ENCODE measurements at regions not wholly inside any gene's neighbourhood (a gene's known extent, or its start where the extent isn't known, plus 50 kb on each side); places are given as distances from the start of the nearest gene placed in this dataset.
"Not testable (repeated sequence)": the region's sequence is repeated elsewhere in the genome, so short reads cannot be mapped to it uniquely, and the experiment has no call there.

GRCh38 chr5:131107128-131107527, 57.9 kb downstream of the HINT1 start:
- no peak for DNase-seq (ENCODE audit: low spot score in 2 of 2, unreplicated experiment in 2 of 2)
- no peak overlapping the region for H3K4me3 Mint-ChIP-seq

GRCh38 chr5:131104169-131104808, 60.8 kb downstream of the HINT1 start:
- Mint-ChIP-seq H3K9me3 (no peaks in the 10 kb centered on the region), H3K36me3 (no peaks in the 10 kb centered on the region), H3K27ac (no peak overlapping the region), H3K4me3 (no peak overlapping the region), H3K27me3 (ENCODE audit: low read depth) (peaks cover 3% of the 10 kb centered on the region), H3K4me1 (no peaks in the 10 kb centered on the region)
- no peak for TF ChIP-seq CTCF (IDR thresholded peaks at IDR 0.05; ENCODE audit: unreplicated experiment)
- DNase-seq (ENCODE audit: low spot score in 2 of 2, unreplicated experiment in 2 of 2), result no peak

More at GRCh38 chr5:131107128-131107527, 57.9 kb downstream of the HINT1 start:
- H3K4me1 Mint-ChIP-seq, result no peaks in the 10 kb centered on the region
- peaks cover 3% of the 10 kb centered on the region for H3K27me3 Mint-ChIP-seq (ENCODE audit: low read depth)
- H3K36me3 Mint-ChIP-seq, result no peaks in the 10 kb centered on the region
- no peak overlapping the region for H3K27ac Mint-ChIP-seq
- H3K9me3 Mint-ChIP-seq, result no peaks in the 10 kb centered on the region
- no peak for TF ChIP-seq CTCF (IDR thresholded peaks at IDR 0.05; ENCODE audit: unreplicated experiment)

GRCh38 chr5:131096774-131097710, 68.0 kb downstream of the HINT1 start:
- H3K4me1 Mint-ChIP-seq, result no peaks in the 10 kb centered on the region
- H3K36me3 Mint-ChIP-seq, result no peaks in the 10 kb centered on the region
- no peak overlapping the region for H3K4me3 Mint-ChIP-seq
- DNase-seq (ENCODE audit: low spot score in 2 of 2, unreplicated experiment in 2 of 2), result no peak
- peaks cover 5% of the 10 kb centered on the region for H3K27me3 Mint-ChIP-seq (ENCODE audit: low read depth)
- no peak for TF ChIP-seq CTCF (IDR thresholded peaks at IDR 0.05; ENCODE audit: unreplicated experiment)
- peaks cover 10% of the 10 kb centered on the region for H3K9me3 Mint-ChIP-seq
- no peak overlapping the region for H3K27ac Mint-ChIP-seq

GRCh38 chr5:131095561-131095960, 69.5 kb downstream of the HINT1 start:
- H3K36me3 Mint-ChIP-seq; H3K27me3 Mint-ChIP-seq (ENCODE audit: low read depth); H3K27ac Mint-ChIP-seq; H3K4me1 Mint-ChIP-seq; H3K4me3 Mint-ChIP-seq; DNase-seq (ENCODE audit: low spot score in 2 of 2, unreplicated experiment in 2 of 2): not testable (repeated sequence)
- H3K9me3 Mint-ChIP-seq, result peaks cover 10% of the 10 kb centered on the region

GRCh38 chr5:131084436-131084835, 80.6 kb downstream of the HINT1 start:
- Mint-ChIP-seq H3K27me3 (ENCODE audit: low read depth) (no peaks in the 10 kb centered on the region), H3K9me3 (peaks cover 24% of the 10 kb centered on the region), H3K27ac (no peak overlapping the region), H3K4me1 (no peaks in the 10 kb centered on the region), H3K4me3 (no peak overlapping the region), H3K36me3 (peaks cover 4% of the 10 kb centered on the region)
- no peak for DNase-seq (ENCODE audit: low spot score in 2 of 2, unreplicated experiment in 2 of 2)
- no peak for TF ChIP-seq CTCF (IDR thresholded peaks at IDR 0.05; ENCODE audit: unreplicated experiment)

GRCh38 chr5:131081913-131082488, 83.1 kb downstream of the HINT1 start:
- H3K4me1 Mint-ChIP-seq, result no peaks in the 10 kb centered on the region
- H3K4me3 Mint-ChIP-seq, result no peak overlapping the region
- no peaks in the 10 kb centered on the region for H3K27me3 Mint-ChIP-seq (ENCODE audit: low read depth)
- DNase-seq (ENCODE audit: low spot score in 2 of 2, unreplicated experiment in 2 of 2), result no peak
- peaks cover 15% of the 10 kb centered on the region for H3K9me3 Mint-ChIP-seq
- no peak overlapping the region for H3K27ac Mint-ChIP-seq
- H3K36me3 Mint-ChIP-seq, result peaks cover 4% of the 10 kb centered on the region
- no peak for TF ChIP-seq CTCF (IDR thresholded peaks at IDR 0.05; ENCODE audit: unreplicated experiment)
